B cell (primary cell): ENCODE measurements at regions not wholly inside any gene's neighbourhood (a gene's known extent, or its start where the extent isn't known, plus 50 kb on each side); places are given as distances from the start of the nearest gene placed in this dataset.

Experiments
- ATAC-seq: fragments of 200-7000 bp; cut with Tn5 transposase; one replicate; pipeline ENCODE4 v1.10.0; 2021; ENCODE audit warnings: low read depth, mild to moderate bottlenecking, moderate number of reproducible peaks, moderate library complexity
- CTCF ChIA-PET: fragments of 350-600 bp; sonication (Branson Sonifier 250); formaldehyde crosslinking; loops from one replicate; lab custom pipeline; 2021; ENCODE audit warnings: antibody characterized with exemption, inconsistent platforms; lab: Charles Lee
- POLR2A ChIA-PET: fragments of 350-600 bp; sonication (Branson Sonifier 250); formaldehyde crosslinking; loops from one replicate; lab custom pipeline; 2021; ENCODE audit warnings: antibody characterized with exemption; lab: Charles Lee
- DNase-seq: peaks from one replicate; pipeline ENCODE4 v3.0.0; 2013
- H2AFZ ChIP-seq: 2 replicates; pipeline ENCODE4 v1.6.1; 2012; ENCODE audit warnings: mild to moderate bottlenecking, low read depth, low read length; ENCODE audit not compliant: insufficient read depth, poor library complexity, severe bottlenecking
- H3K27ac ChIP-seq, 2 donors: 1 replicate in 1 of 2; 2 replicates in 1 of 2; pipeline ENCODE4 v1.5.1; 2012 to 2013; ENCODE audit warnings: low read length in 2 of 2, mild to moderate bottlenecking in 2 of 2, moderate library complexity in 1 of 2
- H3K27me3 ChIP-seq, 4 experiments: fragments of 200-600 bp in 1 of 4; sonication (generic) in 1 of 4; replicated peaks in 1 of 4; 1 replicate in 2 of 4; 2 replicates in 2 of 4; pipeline versions ENCODE4 v1.6.1 to v1.7.0; 2013 to 2016; ENCODE audit warnings: low read length in 3 of 4, mild to moderate bottlenecking in 2 of 4, mixed read lengths in 1 of 4, moderate library complexity in 1 of 4; ENCODE audit not compliant: insufficient read depth in 4 of 4, control insufficient read depth in 3 of 4; ENCODE audit errors: control extremely low read depth in 1 of 4
- H3K36me3 ChIP-seq, 2 experiments: replicated peaks in 1 of 2; 1 replicate in 1 of 2; 2 replicates in 1 of 2; pipeline versions ENCODE4 v1.6.1 to v1.7.1; 2013; ENCODE audit warnings: low read length in 1 of 2; ENCODE audit not compliant: insufficient read depth in 2 of 2, control insufficient read depth in 1 of 2; ENCODE audit errors: control extremely low read depth in 1 of 2, extremely low read depth in 1 of 2
- H3K4me1 ChIP-seq, 2 donors: fragments of 200-600 bp in 1 of 2; sonication (generic) in 1 of 2; 1 replicate in 1 of 2; 2 replicates in 1 of 2; pipeline versions ENCODE4 v1.5.1 to v1.6.1; 2013 to 2017; ENCODE audit warnings: low read length in 2 of 2; ENCODE audit not compliant: control insufficient read depth in 2 of 2, insufficient read depth in 2 of 2
- H3K4me2 ChIP-seq: replicated peaks from 2 replicates; pipeline ENCODE3; 2012; ENCODE audit warnings: mild to moderate bottlenecking, low read depth, low read length; ENCODE audit not compliant: poor library complexity, severe bottlenecking
- H3K4me3 ChIP-seq, 5 experiments: fragments of 200-600 bp in 1 of 5; sonication (generic) in 1 of 5; 1 replicate in 3 of 5; 2 replicates in 2 of 5; pipeline versions ENCODE4 v1.5.1 to v1.7.0; 2011 to 2016; ENCODE audit warnings: low read length in 4 of 5, mild to moderate bottlenecking in 4 of 5, low read depth in 2 of 5, control low read depth in 1 of 5, moderate library complexity in 1 of 5; ENCODE audit not compliant: insufficient read depth in 1 of 5; ENCODE audit errors: control extremely low read depth in 1 of 5, extremely low read depth in 1 of 5
- H3K79me2 ChIP-seq: fragments of 200-600 bp; sonication (generic); one replicate; pipeline ENCODE4 v1.6.0; 2016; ENCODE audit warnings: low read length; ENCODE audit not compliant: control insufficient read depth, insufficient read depth
- H3K9ac ChIP-seq: fragments of 200-600 bp; sonication (generic); 2 replicates; pipeline ENCODE4 v1.6.1; 2017; ENCODE audit warnings: mild to moderate bottlenecking, low read length, moderate library complexity
- H3K9me3 ChIP-seq, 3 donors: one replicate each; pipeline versions ENCODE4 v1.6.1 to v1.7.1; 2013; ENCODE audit warnings: low read length in 2 of 3; ENCODE audit not compliant: control insufficient read depth in 2 of 3, insufficient read depth in 1 of 3; ENCODE audit errors: control extremely low read depth in 1 of 3
- H4K20me1 ChIP-seq: 2 replicates; pipeline ENCODE4 v1.6.0; 2012; ENCODE audit warnings: mild to moderate bottlenecking, low read length; ENCODE audit not compliant: insufficient read depth, control insufficient read depth, poor library complexity, severe bottlenecking
- H3K27ac Mint-ChIP-seq: one replicate; pipeline ENCODE4 v1.8.0; 2021; ENCODE audit warnings: mixed read lengths
- H3K27me3 Mint-ChIP-seq: one replicate; pipeline ENCODE4 v1.8.0; 2021; ENCODE audit warnings: mixed read lengths
- H3K4me1 Mint-ChIP-seq: one replicate; pipeline ENCODE4 v1.8.0; 2021; ENCODE audit warnings: mixed read lengths
- H3K4me3 Mint-ChIP-seq: one replicate; pipeline ENCODE4 v1.8.0; 2021; ENCODE audit warnings: mixed read lengths
- H3K9me3 Mint-ChIP-seq: one replicate; pipeline ENCODE4 v1.8.0; 2022; ENCODE audit warnings: mixed read lengths; ENCODE audit not compliant: insufficient read depth
- CTCF ChIP-seq: fragments of 200-600 bp; IDR thresholded peaks from one replicate; pipeline ENCODE4 v1.8.0; 2022; ENCODE audit warnings: antibody characterized with exemption, mild to moderate bottlenecking
- EZH2 ChIP-seq: IDR thresholded peaks from 2 replicates; pipeline ENCODE4 v1.6.1; 2012; ENCODE audit warnings: borderline replicate concordance, low read depth, mild to moderate bottlenecking, moderate library complexity, low read length; ENCODE audit not compliant: insufficient read depth, poor library complexity, severe bottlenecking
- WGBS: methylation state at CpG from one replicate; pipeline ENCODE4 v1.1.5; 2013; ENCODE audit warnings: missing lambda C conversion rate; ENCODE audit not compliant: insufficient coverage; 5-methylcytosine and 5-hydroxymethylcytosine counted together
- intact Hi-C: fragments of 100-400 bp; cut with micrococcal nuclease; formaldehyde crosslinking; loops from one replicate; pipeline ENCODE4 v1.10.0; 2022

GRCh38 chr5:130805648-130806047 is 359.4 kb downstream of the HINT1 start:
- intact Hi-C loops = no loop called here
- no peak overlapping the region for H3K4me2 ChIP-seq
- H3K9me3 ChIP-seq = no peaks in the 10 kb centered on the region
- no peak overlapping the region for H3K27ac ChIP-seq
- Mint-ChIP-seq H3K4me3 (no peak overlapping the region), H3K27me3 (peaks cover 7% of the 10 kb centered on the region), H3K9me3 (peaks cover 8% of the 10 kb centered on the region), H3K4me1 (no peaks in the 10 kb centered on the region), H3K27ac (no peak overlapping the region)
- TF ChIP-seq CTCF (no peak), EZH2 (no peak)
- no peak overlapping the region for H3K9ac ChIP-seq
- H3K4me3 ChIP-seq = no peak overlapping the region
- H3K27me3 ChIP-seq = no peaks in the 10 kb centered on the region
- ATAC-seq (no peak), DNase-seq (no peak)
- no peaks in the 10 kb centered on the region for H3K4me1 ChIP-seq
- no peaks in the 10 kb centered on the region for H3K36me3 ChIP-seq
- ChIA-PET CTCF (no interaction called here), POLR2A (no interaction called here)
- WGBS = 59% methylated on average over 1 of the region's 2 CpGs
- H4K20me1 ChIP-seq = no peaks in the 10 kb centered on the region
- no peak overlapping the region for H2AFZ ChIP-seq
- H3K79me2 ChIP-seq = no peaks in the 10 kb centered on the region

- H3K79me2 ChIP-seq = no peaks in the 10 kb centered on the region
- H3K4me2 ChIP-seq = no peak overlapping the region
- no peak overlapping the region for H3K4me3 ChIP-seq
- no peak overlapping the region for H3K9ac ChIP-seq
- intact Hi-C loops = no loop called here
- ChIA-PET CTCF (no interaction called here), POLR2A (no interaction called here)
- H3K4me3 Mint-ChIP-seq = no peak overlapping the region
- TF ChIP-seq CTCF = no peak
- TF ChIP-seq EZH2 = no peak
- H3K9me3 Mint-ChIP-seq = peaks cover 8% of the 10 kb centered on the region
- ATAC-seq (no peak), DNase-seq (no peak)
- H3K4me1 Mint-ChIP-seq = no peaks in the 10 kb centered on the region
- no peaks in the 10 kb centered on the region for H3K27me3 ChIP-seq
- H3K36me3 ChIP-seq = no peaks in the 10 kb centered on the region
- H3K9me3 ChIP-seq = no peaks in the 10 kb centered on the region
- no peak overlapping the region for H3K27ac Mint-ChIP-seq
- H3K27ac ChIP-seq = no peak overlapping the region
- H4K20me1 ChIP-seq = no peaks in the 10 kb centered on the region
- no peak overlapping the region for H2AFZ ChIP-seq
- peaks cover 7% of the 10 kb centered on the region for H3K27me3 Mint-ChIP-seq
- H3K4me1 ChIP-seq = no peaks in the 10 kb centered on the region
These were observed 360.0 kb downstream of the HINT1 start for GRCh38 chr5:130805036-130805435.
